HG02798 (cell line): ENCODE measurements at regions not wholly inside any gene's neighbourhood (a gene's known extent, or its start where the extent isn't known, plus 50 kb on each side); places are given as distances from the start of the nearest gene placed in this dataset.

Experiments used
- ATAC-seq: cut with Tn5 transposase; IDR thresholded peaks from one replicate; pipeline ENCODE4 v1.9.1; 2021; ENCODE audit warnings: mild to moderate bottlenecking; ENCODE audit not compliant: unreplicated experiment, poor library complexity

GRCh38 chr20:16942051-16942450 is 193.9 kb downstream of the OTOR start:
- ATAC-seq = no peak

GRCh38 chr20:16942756-16943155 is 194.6 kb downstream of the OTOR start:
- ATAC-seq = no peak

GRCh38 chr20:16944745-16945144 is 196.6 kb downstream of the OTOR start:
- ATAC-seq = no peak

GRCh38 chr20:16945619-16946018 is 197.5 kb downstream of the OTOR start:
- ATAC-seq = no peak

GRCh38 chr20:16946097-16946496 is 197.9 kb downstream of the OTOR start:
- ATAC-seq = no peak

- ATAC-seq = no peak
Observed at GRCh38 chr20:16947479-16947878, 199.3 kb downstream of the OTOR start.

- no peak for ATAC-seq
Observed at GRCh38 chr20:16951876-16952275, 203.7 kb downstream of the OTOR start.

- ATAC-seq = no peak
Observed at GRCh38 chr20:16952965-16953364, 204.8 kb downstream of the OTOR start.

GRCh38 chr20:16953858-16954257 is 205.7 kb downstream of the OTOR start:
- ATAC-seq = no peak

GRCh38 chr20:16955462-16955861 is 207.3 kb downstream of the OTOR start:
- ATAC-seq = no peak

GRCh38 chr20:16955971-16956370 is 207.8 kb downstream of the OTOR start:
- no peak for ATAC-seq

- ATAC-seq = no peak
Observed at GRCh38 chr20:16965401-16965800, 217.2 kb downstream of the OTOR start.

- ATAC-seq = no peak
Observed at GRCh38 chr20:16966276-16966880, 218.2 kb downstream of the OTOR start.

GRCh38 chr20:16968099-16968498 is 219.9 kb downstream of the OTOR start:
- no peak for ATAC-seq

GRCh38 chr20:16970776-16971175 is 222.6 kb downstream of the OTOR start:
- ATAC-seq = no peak

- no peak for ATAC-seq
Observed at GRCh38 chr20:16974080-16974854, 226.1 kb downstream of the OTOR start.

GRCh38 chr20:16974855-16975162 is 226.7 kb downstream of the OTOR start:
- no peak for ATAC-seq

- no peak for ATAC-seq
Observed at GRCh38 chr20:16975682-16976081, 227.5 kb downstream of the OTOR start.

- ATAC-seq = no peak
Observed at GRCh38 chr20:16978497-16978896, 230.3 kb downstream of the OTOR start.

GRCh38 chr20:16982091-16982726 is 234.1 kb downstream of the OTOR start:
- no peak for ATAC-seq

- no peak for ATAC-seq
Observed at GRCh38 chr20:16984481-16984880, 236.3 kb downstream of the OTOR start.
